Neuronal stem cell (in vitro differentiated cells): ENCODE measurements at regions not wholly inside any gene's neighbourhood (a gene's known extent, or its start where the extent isn't known, plus 50 kb on each side); places are given as distances from the start of the nearest gene placed in this dataset.

Experiments
- DNase-seq: peaks from one replicate; pipeline ENCODE4 v3.0.0-alpha.2; 2013; ENCODE audit warnings: low spot score
- H2AFZ ChIP-seq: one replicate; pipeline ENCODE4 v1.6.1; 2013; ENCODE audit warnings: mild to moderate bottlenecking, low read length, inconsistent platforms
- H2AK5ac ChIP-seq: 2 replicates; pipeline ENCODE4 v1.6.1; 2013; ENCODE audit warnings: low read depth, mild to moderate bottlenecking, inconsistent platforms, low read length, moderate library complexity, mixed read lengths
- H2BK120ac ChIP-seq: 2 replicates; pipeline ENCODE4 v1.6.1; 2013; ENCODE audit warnings: low read depth, mild to moderate bottlenecking, inconsistent platforms, low read length, moderate library complexity, mixed read lengths
- H2BK12ac ChIP-seq: one replicate; pipeline ENCODE4 v1.6.1; 2013; ENCODE audit warnings: low read length, inconsistent platforms
- H2BK15ac ChIP-seq: 2 replicates; pipeline ENCODE4 v1.6.1; 2013; ENCODE audit warnings: mild to moderate bottlenecking, low read length, inconsistent platforms, mixed read lengths
- H2BK5ac ChIP-seq: one replicate; pipeline ENCODE4 v1.6.1; 2013; ENCODE audit warnings: inconsistent platforms, mild to moderate bottlenecking, low read length, moderate library complexity
- H3K14ac ChIP-seq: one replicate; pipeline ENCODE4 v1.6.1; 2013; ENCODE audit warnings: low read length, inconsistent platforms
- H3K18ac ChIP-seq: 2 replicates; pipeline ENCODE4 v1.6.1; 2013; ENCODE audit warnings: low read length, inconsistent platforms
- H3K23ac ChIP-seq: 2 replicates; pipeline ENCODE4 v1.6.1; 2013; ENCODE audit warnings: low read depth, mild to moderate bottlenecking, mixed read lengths, low read length, inconsistent platforms; ENCODE audit not compliant: poor library complexity
- H3K27ac ChIP-seq: replicated peaks from 3 replicates; pipeline ENCODE4 v1.5.1; 2013; ENCODE audit warnings: low read length, inconsistent platforms
- H3K27me3 ChIP-seq, 3 experiments: 2 replicates each; pipeline ENCODE4 v1.6.1; 2013; ENCODE audit warnings: low read length in 3 of 3, mild to moderate bottlenecking in 2 of 3, inconsistent platforms in 1 of 3, low read depth in 1 of 3, mixed read lengths in 1 of 3, moderate library complexity in 1 of 3; ENCODE audit not compliant: control insufficient read depth in 3 of 3, insufficient read depth in 3 of 3
- H3K36me3 ChIP-seq, 2 donors: replicated peaks in 1 of 2; 2 replicates each; pipeline ENCODE4 v1.6.1; 2013; ENCODE audit warnings: low read length in 2 of 2; ENCODE audit not compliant: control insufficient read depth in 2 of 2, insufficient read depth in 2 of 2
- H3K4ac ChIP-seq: 2 replicates; pipeline ENCODE4 v1.6.1; 2013; ENCODE audit warnings: inconsistent platforms, mild to moderate bottlenecking, low read length, moderate library complexity
- H3K4me1 ChIP-seq, 2 donors: 1 replicate in 1 of 2; 2 replicates in 1 of 2; pipeline ENCODE4 v1.6.1; 2013; ENCODE audit warnings: low read length in 2 of 2, low read depth in 1 of 2; ENCODE audit not compliant: control insufficient read depth in 2 of 2, insufficient read depth in 1 of 2
- H3K4me2 ChIP-seq: one replicate; pipeline ENCODE4 v1.6.1; 2013; ENCODE audit warnings: mild to moderate bottlenecking, low read length, inconsistent platforms; ENCODE audit not compliant: insufficient read depth, poor library complexity, severe bottlenecking
- H3K4me3 ChIP-seq, 2 donors: 2 replicates each; pipeline ENCODE4 v1.5.1; 2013; ENCODE audit warnings: low read length in 2 of 2, mild to moderate bottlenecking in 2 of 2, inconsistent platforms in 1 of 2, moderate library complexity in 1 of 2
- H3K79me1 ChIP-seq: one replicate; pipeline ENCODE4 v1.6.1; 2013; ENCODE audit warnings: low read depth, mild to moderate bottlenecking, inconsistent platforms, low read length, moderate library complexity
- H3K9ac ChIP-seq: one replicate; pipeline ENCODE4 v1.6.1; 2013; ENCODE audit warnings: mild to moderate bottlenecking, low read depth, low read length, inconsistent platforms; ENCODE audit not compliant: poor library complexity
- H3K9me3 ChIP-seq, 2 donors: replicated peaks in 1 of 2; 2 replicates each; pipeline versions ENCODE3 to v1.6.1; 2013; ENCODE audit warnings: low read length in 2 of 2, mild to moderate bottlenecking in 2 of 2, inconsistent platforms in 1 of 2, low read depth in 1 of 2, mixed read lengths in 1 of 2, moderate library complexity in 1 of 2; ENCODE audit not compliant: control insufficient read depth in 2 of 2, insufficient read depth in 1 of 2
- H4K8ac ChIP-seq: one replicate; pipeline ENCODE4 v1.6.1; 2013; ENCODE audit warnings: low read depth, mild to moderate bottlenecking, inconsistent platforms, low read length, moderate library complexity
- H4K91ac ChIP-seq: one replicate; pipeline ENCODE4 v1.6.1; 2013; ENCODE audit warnings: low read length, low read depth, mild to moderate bottlenecking, inconsistent platforms; ENCODE audit not compliant: poor library complexity
- WGBS, 2 donors: extraction: QIAGEN DNeasy Blood & Tissue Kit; methylation state at CpG; one replicate each; pipeline ENCODE4 v1.1.7; 2013; ENCODE audit warnings: missing lambda C conversion rate in 2 of 2, mixed read lengths in 1 of 2; ENCODE audit not compliant: insufficient read length in 2 of 2, insufficient replicate concordance in 1 of 2; ENCODE audit errors: extremely low coverage in 2 of 2; 5-methylcytosine and 5-hydroxymethylcytosine counted together

DNA sequence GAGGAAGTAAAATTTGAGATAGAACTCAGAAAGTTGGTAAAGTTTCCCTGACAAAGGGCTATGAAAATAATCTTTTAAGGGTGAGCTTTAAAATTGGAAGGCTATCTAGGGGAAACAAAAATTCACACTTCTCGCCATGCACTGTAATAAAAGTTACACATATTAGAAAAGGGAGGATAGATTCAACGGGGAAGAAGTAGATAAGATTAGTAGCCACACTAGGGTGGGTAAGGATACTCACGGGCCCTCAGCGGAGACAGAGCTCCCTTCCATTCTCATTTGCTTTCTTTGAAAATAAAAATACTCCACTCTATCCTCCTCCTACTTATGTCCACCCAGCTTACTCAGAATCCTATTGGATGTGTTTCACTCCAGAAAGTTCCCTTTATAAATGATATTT lies 691.3 kb upstream of the NR2F2 start:
- Histone ChIP-seq H2AFZ (no peak overlapping the region), H3K9me3 (no peaks in the 10 kb centered on the region), H4K8ac (no peak overlapping the region), H3K9ac (no peak overlapping the region), H3K14ac (no peak overlapping the region), H4K91ac (no peak overlapping the region), H3K27ac (no peak overlapping the region), H3K4me2 (no peak overlapping the region), H2AK5ac (no peak overlapping the region), H3K23ac (no peak overlapping the region), H2BK5ac (no peak overlapping the region), H3K18ac (no peak overlapping the region), H3K4ac (no peak overlapping the region), H3K4me3 (no peak overlapping the region), H2BK12ac (no peak overlapping the region), H2BK15ac (no peak overlapping the region), H2BK120ac (no peak overlapping the region), H3K27me3 (no peaks in the 10 kb centered on the region), H3K36me3 (no peaks in the 10 kb centered on the region), H3K4me1 (no peaks in the 10 kb centered on the region), H3K79me1 (no peaks in the 10 kb centered on the region)
- DNase-seq = no peak
- WGBS, 2 donors = no CpG with 5 or more reads among the region's 4 CpGs

DNA sequence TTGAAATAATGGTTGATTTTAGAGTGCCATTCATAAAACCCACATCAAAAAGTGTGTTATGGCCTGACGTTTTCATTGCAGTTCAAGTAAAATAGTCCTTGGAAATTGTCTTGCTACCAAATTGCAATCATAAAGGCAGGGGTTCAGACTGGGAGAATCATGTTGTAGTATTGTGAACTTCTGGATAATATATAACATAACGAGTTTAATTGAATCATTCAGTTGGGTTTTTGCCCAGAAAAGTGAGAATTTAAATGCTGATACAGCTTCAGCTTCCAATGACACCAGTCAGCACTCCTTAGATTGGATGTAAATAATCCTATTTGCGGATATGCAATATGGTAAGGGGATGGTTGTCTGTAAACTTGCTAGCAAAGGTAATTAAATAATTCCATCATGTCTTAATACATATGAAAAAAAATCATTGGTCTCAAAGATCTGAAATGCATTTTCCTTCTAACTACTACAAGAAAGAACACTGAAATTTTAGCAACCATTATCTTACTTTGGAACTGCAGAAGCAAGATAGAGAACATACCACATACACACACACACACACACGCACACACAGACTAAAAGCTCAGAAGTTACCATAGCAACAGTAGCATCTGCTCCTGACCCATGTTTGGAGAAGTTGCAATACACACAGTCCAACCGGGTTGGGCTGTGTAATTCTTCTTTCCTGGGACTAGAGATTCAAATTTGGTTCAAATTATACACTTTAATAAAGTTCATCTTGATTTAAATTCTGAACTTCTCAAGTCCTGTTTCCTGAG lies 686.2 kb upstream of the NR2F2 start:
- no peak overlapping the region for H2BK15ac ChIP-seq
- H2BK120ac ChIP-seq = no peak overlapping the region
- no peak overlapping the region for H4K8ac ChIP-seq
- H3K4me1 ChIP-seq = no peaks in the 10 kb centered on the region
- WGBS, 2 donors = no CpG with 5 or more reads among the region's 5 CpGs
- no peaks in the 10 kb centered on the region for H3K27me3 ChIP-seq
- H2AK5ac ChIP-seq = no peak overlapping the region
- no peak overlapping the region for H2AFZ ChIP-seq
- H3K18ac ChIP-seq = no peak overlapping the region
- no peak overlapping the region for H3K14ac ChIP-seq
- H2BK5ac ChIP-seq = no peak overlapping the region
- H2BK12ac ChIP-seq = no peak overlapping the region
- H3K23ac ChIP-seq = no peak overlapping the region
- no peak overlapping the region for H3K4ac ChIP-seq
- no peak overlapping the region for H4K91ac ChIP-seq
- H3K9me3 ChIP-seq = peaks cover 0 to 3% of the 10 kb centered on the region in 2 donors
- H3K9ac ChIP-seq = no peak overlapping the region
- no peaks in the 10 kb centered on the region for H3K36me3 ChIP-seq
- no peak overlapping the region for H3K27ac ChIP-seq
- H3K79me1 ChIP-seq = no peaks in the 10 kb centered on the region
- H3K4me3 ChIP-seq = no peak overlapping the region
- H3K4me2 ChIP-seq = no peak overlapping the region
- DNase-seq = no peak

DNA sequence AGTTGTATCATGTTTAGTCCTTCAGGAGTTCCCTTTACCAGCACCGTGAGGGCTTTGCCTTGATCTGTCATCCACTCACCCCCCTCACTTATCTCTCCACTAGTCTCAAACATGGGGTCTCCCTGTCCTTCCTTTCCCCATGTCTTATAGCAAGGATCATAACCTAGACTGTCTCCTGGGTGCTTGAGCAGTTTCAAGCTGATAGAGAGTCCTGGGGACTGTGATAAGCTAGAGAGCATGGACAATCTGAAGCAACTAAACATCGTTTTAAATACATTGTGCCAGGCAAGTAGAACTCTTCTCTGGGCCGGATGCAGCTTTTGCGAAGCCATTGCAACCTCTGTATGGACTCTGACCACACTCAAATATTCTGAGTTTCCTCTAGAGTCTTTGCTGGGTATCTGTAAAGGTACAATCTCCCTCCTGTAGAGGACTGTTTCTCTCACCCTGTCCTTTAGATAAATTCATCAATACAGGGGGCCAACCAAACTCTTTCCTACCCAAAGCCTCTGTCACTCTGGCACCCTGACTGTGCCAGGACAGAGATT lies 684.6 kb upstream of the NR2F2 start:
- DNase-seq = no peak
- no CpG with 5 or more reads among the region's 4 CpGs for WGBS, 2 donors

DNA sequence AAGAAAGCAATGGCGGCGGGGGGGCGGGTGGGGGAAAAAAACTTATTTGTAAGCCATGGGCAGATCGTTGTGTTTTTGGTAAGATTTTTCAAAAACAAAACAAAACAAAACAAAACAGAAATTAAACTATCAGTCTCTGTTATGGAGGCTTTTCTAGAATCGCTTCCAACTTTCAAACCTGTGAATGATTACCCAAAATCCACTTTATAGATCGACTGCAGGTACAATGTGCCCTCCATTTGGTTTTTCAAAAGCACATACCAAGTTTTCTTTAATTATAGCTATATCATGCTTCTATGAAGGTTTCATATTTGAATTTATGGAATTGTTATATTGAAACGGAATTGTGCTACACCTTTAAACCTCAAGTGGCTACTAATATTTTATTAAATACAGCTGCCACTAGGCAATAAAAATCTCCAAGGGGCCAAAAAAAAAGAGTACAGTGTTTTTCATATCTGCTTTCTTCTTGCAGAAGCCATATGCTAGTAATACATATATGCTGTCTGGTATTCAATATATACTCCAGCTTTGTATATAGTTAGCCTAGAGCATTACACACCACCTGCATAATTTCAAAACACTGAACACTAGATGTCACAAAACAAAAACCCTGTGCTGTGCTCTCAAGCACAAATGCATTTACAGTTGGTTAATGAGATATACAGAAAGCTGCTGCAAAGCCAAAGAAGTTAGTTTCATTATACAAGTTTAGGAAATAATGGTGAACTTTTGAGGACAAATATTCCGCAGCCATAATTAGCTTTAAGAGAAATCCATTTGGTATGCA lies 683.8 kb upstream of the NR2F2 start:
- no peak overlapping the region for H2BK15ac ChIP-seq
- no peak overlapping the region for H2BK5ac ChIP-seq
- H3K9ac ChIP-seq = no peak overlapping the region
- no peaks in the 10 kb centered on the region for H3K27me3 ChIP-seq
- H2BK120ac ChIP-seq = no peak overlapping the region
- no peak overlapping the region for H2AFZ ChIP-seq
- no peak overlapping the region for H2BK12ac ChIP-seq
- H3K4me1 ChIP-seq = no peaks in the 10 kb centered on the region
- H3K4ac ChIP-seq = no peak overlapping the region
- H3K27ac ChIP-seq = no peak overlapping the region
- H4K8ac ChIP-seq = no peak overlapping the region
- H3K9me3 ChIP-seq = peaks cover 0 to 3% of the 10 kb centered on the region in 2 donors
- WGBS, 2 donors = no CpG with 5 or more reads among the region's 8 CpGs
- H4K91ac ChIP-seq = no peak overlapping the region
- no peaks in the 10 kb centered on the region for H3K79me1 ChIP-seq
- H3K36me3 ChIP-seq = no peaks in the 10 kb centered on the region
- H2AK5ac ChIP-seq = no peak overlapping the region
- no peak overlapping the region for H3K4me3 ChIP-seq
- no peak overlapping the region for H3K14ac ChIP-seq
- no peak overlapping the region for H3K18ac ChIP-seq
- H3K4me2 ChIP-seq = no peak overlapping the region
- no peak overlapping the region for H3K23ac ChIP-seq
- DNase-seq = no peak

More for the DNA sequence above, 684.6 kb upstream of the NR2F2 start:
- H3K4me2 ChIP-seq = no peak overlapping the region
- H2AK5ac ChIP-seq = no peak overlapping the region
- H2BK12ac ChIP-seq = no peak overlapping the region
- H3K4me3 ChIP-seq = no peak overlapping the region
- no peak overlapping the region for H4K91ac ChIP-seq
- no peaks in the 10 kb centered on the region for H3K36me3 ChIP-seq
- H2BK120ac ChIP-seq = no peak overlapping the region
- no peak overlapping the region for H3K27ac ChIP-seq
- no peak overlapping the region for H2AFZ ChIP-seq
- H2BK5ac ChIP-seq = no peak overlapping the region
- no peaks in the 10 kb centered on the region for H3K4me1 ChIP-seq
- no peak overlapping the region for H3K23ac ChIP-seq
- H2BK15ac ChIP-seq = no peak overlapping the region
- H3K9ac ChIP-seq = no peak overlapping the region
- no peaks in the 10 kb centered on the region for H3K79me1 ChIP-seq
- H3K14ac ChIP-seq = no peak overlapping the region
- no peak overlapping the region for H3K18ac ChIP-seq
- H3K27me3 ChIP-seq = no peaks in the 10 kb centered on the region
- H4K8ac ChIP-seq = no peak overlapping the region
- peaks cover 0 to 3% of the 10 kb centered on the region in 2 donors for H3K9me3 ChIP-seq
- H3K4ac ChIP-seq = no peak overlapping the region
